NCI-H82 treated with DMSO at 0.1 percent for 48 hours (cell line): ENCODE measurements at regions not wholly inside any gene's neighbourhood (a gene's known extent, or its start where the extent isn't known, plus 50 kb on each side); places are given as distances from the start of the nearest gene placed in this dataset.

ENCODE experiments used
- DNase-seq: peaks from one replicate; lab custom pipeline; 2025; ENCODE audit not compliant: unreplicated experiment; lab: John Stamatoyannopoulos, UW

GRCh38 chr17:68665373-68665772 lies 64.2 kb upstream of the FAM20A start:
- DNase-seq = no peak

GRCh38 chr17:68662479-68662878 lies 61.3 kb upstream of the FAM20A start:
- no peak for DNase-seq

- no peak for DNase-seq
These were observed 60.9 kb upstream of the FAM20A start for GRCh38 chr17:68662037-68662432.

GRCh38 chr17:68661265-68662036 lies 60.3 kb upstream of the FAM20A start:
- DNase-seq = no peak

- DNase-seq = no peak
These were observed 59.1 kb upstream of the FAM20A start for GRCh38 chr17:68660302-68660701.

GRCh38 chr17:68658999-68659780 lies 58.0 kb upstream of the FAM20A start:
- DNase-seq = no peak

- no peak for DNase-seq
These were observed 56.4 kb upstream of the FAM20A start for GRCh38 chr17:68657576-68657975.

GRCh38 chr17:68657166-68657565 lies 56.0 kb upstream of the FAM20A start:
- DNase-seq = no peak

GRCh38 chr17:68656666-68657065 lies 55.5 kb upstream of the FAM20A start:
- DNase-seq = no peak
